RWPE2 (cell line): ENCODE measurements at regions not wholly inside any gene's neighbourhood (a gene's known extent, or its start where the extent isn't known, plus 50 kb on each side); places are given as distances from the start of the nearest gene placed in this dataset.

Experiments used
- ATAC-seq: fragments of 200-7000 bp; cut with Tn5 transposase; 3 replicates; pipeline ENCODE4 v1.9.1; 2021; ENCODE audit warnings: low read depth
- DNase-seq: peaks from one replicate; pipeline ENCODE4 v3.0.0-alpha.2; 2020; ENCODE audit warnings: low spot score
- H3K27ac ChIP-seq: fragments of 450-650 bp; 2 replicates; pipeline ENCODE4 v1.5.1; 2017; ENCODE audit warnings: mild to moderate bottlenecking; ENCODE audit not compliant: poor library complexity, severe bottlenecking
- H3K27me3 ChIP-seq: fragments of 250-450 bp; sonication (Bioruptor Pico); 2 replicates; pipeline ENCODE4 v1.5.1; 2021; ENCODE audit warnings: mild to moderate bottlenecking, moderate library complexity; ENCODE audit not compliant: insufficient read depth, poor library complexity, severe bottlenecking
- H3K36me3 ChIP-seq: fragments of 250-450 bp; sonication (Bioruptor Pico); 2 replicates; pipeline ENCODE4 v1.5.1; 2020; ENCODE audit warnings: low read depth, mild to moderate bottlenecking, moderate library complexity
- H3K4me1 ChIP-seq: fragments of 250-450 bp; sonication (Bioruptor Pico); 2 replicates; pipeline ENCODE4 v1.5.1; 2021; ENCODE audit warnings: mild to moderate bottlenecking, moderate library complexity; ENCODE audit not compliant: insufficient read depth, poor library complexity, severe bottlenecking
- H3K4me3 ChIP-seq: fragments of 250-450 bp; sonication (Bioruptor Pico); 2 replicates; pipeline ENCODE4 v1.5.1; 2021; ENCODE audit warnings: mild to moderate bottlenecking, moderate library complexity; ENCODE audit not compliant: severe bottlenecking
- H3K9me3 ChIP-seq: fragments of 250-450 bp; sonication (Bioruptor Pico); 2 replicates; pipeline ENCODE4 v1.5.1; 2021; ENCODE audit warnings: mild to moderate bottlenecking, moderate library complexity; ENCODE audit not compliant: severe bottlenecking
- TF ChIP-seq, protein P1 (sequence below): fragments of 450-650 bp; IDR thresholded peaks from one replicate; pipeline ENCODE4 v1.5.1; 2017; ENCODE audit warnings: mild to moderate bottlenecking, moderate library complexity; ENCODE audit not compliant: poor library complexity, severe bottlenecking

DNA sequence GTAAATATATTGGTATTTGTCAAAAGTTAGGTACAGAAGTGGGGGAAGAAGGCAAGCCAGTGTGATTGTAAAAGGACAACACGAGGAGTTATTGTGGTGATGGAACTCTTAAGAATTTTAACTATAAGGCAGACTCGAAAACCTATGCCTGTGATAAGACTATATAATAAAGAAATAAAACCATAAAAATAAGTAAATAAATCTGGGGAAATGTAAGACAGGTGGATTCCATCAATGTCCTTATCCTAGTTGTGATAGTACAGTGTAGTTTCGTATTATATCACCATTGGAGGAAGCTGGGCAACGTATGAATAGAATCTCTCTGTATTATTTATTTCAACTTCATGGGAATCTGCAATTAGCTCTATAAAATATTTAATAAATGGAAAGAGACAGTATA is 395.7 kb downstream of the CDC14C start:
- Histone ChIP-seq H3K27ac (no peak overlapping the region), H3K27me3 (peaks cover 27% of the 10 kb centered on the region), H3K4me3 (no peak overlapping the region), H3K4me1 (no peaks in the 10 kb centered on the region), H3K36me3 (no peaks in the 10 kb centered on the region), H3K9me3 (no peaks in the 10 kb centered on the region)
- DNase-seq (no peak), ATAC-seq (no peak)
- TF ChIP-seq, protein P1, sequence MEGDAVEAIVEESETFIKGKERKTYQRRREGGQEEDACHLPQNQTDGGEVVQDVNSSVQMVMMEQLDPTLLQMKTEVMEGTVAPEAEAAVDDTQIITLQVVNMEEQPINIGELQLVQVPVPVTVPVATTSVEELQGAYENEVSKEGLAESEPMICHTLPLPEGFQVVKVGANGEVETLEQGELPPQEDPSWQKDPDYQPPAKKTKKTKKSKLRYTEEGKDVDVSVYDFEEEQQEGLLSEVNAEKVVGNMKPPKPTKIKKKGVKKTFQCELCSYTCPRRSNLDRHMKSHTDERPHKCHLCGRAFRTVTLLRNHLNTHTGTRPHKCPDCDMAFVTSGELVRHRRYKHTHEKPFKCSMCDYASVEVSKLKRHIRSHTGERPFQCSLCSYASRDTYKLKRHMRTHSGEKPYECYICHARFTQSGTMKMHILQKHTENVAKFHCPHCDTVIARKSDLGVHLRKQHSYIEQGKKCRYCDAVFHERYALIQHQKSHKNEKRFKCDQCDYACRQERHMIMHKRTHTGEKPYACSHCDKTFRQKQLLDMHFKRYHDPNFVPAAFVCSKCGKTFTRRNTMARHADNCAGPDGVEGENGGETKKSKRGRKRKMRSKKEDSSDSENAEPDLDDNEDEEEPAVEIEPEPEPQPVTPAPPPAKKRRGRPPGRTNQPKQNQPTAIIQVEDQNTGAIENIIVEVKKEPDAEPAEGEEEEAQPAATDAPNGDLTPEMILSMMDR = no peak

DNA sequence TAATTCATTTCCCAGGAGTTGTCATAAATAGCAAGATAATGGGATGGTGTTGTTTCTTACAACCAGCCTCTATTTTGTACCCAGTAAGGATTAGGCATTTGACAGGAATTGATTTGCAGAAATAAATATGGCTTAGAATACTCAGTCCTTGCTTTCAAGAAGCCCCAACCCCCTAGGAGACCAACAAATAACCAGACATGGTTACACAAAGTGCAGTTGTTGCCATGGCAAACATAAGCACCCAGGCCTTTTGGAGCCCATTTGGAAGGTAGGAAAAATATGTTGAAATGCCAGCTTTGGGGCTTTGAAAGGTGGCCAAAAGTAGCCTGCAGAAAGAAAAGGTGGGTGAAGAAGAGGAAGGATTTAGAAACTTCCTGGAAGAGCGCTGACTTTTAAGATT is 397.5 kb downstream of the CDC14C start:
- Histone ChIP-seq H3K27me3 (peaks cover 18% of the 10 kb centered on the region), H3K4me3 (no peak overlapping the region), H3K9me3 (no peaks in the 10 kb centered on the region), H3K27ac (no peak overlapping the region), H3K36me3 (no peaks in the 10 kb centered on the region), H3K4me1 (no peaks in the 10 kb centered on the region)
- DNase-seq (no peak), ATAC-seq (no peak)
- TF ChIP-seq, protein P1 = no peak

DNA sequence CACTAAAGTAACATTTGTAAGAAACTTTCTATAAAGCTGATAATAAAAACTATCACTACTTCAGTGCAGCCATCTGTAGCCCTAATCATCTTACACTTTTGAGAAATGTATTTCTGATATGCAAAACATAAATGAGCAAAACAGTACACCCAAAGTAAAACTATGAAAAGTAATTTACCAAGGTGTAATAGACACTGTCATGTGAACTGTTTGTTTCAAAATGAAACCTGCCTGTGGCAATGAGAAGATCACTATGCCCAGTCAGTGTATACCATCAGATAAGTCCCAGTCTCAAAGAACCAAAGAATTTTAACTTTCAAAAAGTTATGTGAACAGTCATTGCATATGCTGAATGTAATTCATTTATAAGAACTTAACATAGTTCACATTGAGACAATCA is 398.1 kb downstream of the CDC14C start:
- DNase-seq (no peak), ATAC-seq (no peak)
- H3K27ac ChIP-seq = no peak overlapping the region
- no peaks in the 10 kb centered on the region for H3K9me3 ChIP-seq
- H3K4me3 ChIP-seq = no peak overlapping the region
- H3K27me3 ChIP-seq = peaks cover 13% of the 10 kb centered on the region
- no peaks in the 10 kb centered on the region for H3K4me1 ChIP-seq
- H3K36me3 ChIP-seq = no peaks in the 10 kb centered on the region
- TF ChIP-seq, protein P1 = no peak

DNA sequence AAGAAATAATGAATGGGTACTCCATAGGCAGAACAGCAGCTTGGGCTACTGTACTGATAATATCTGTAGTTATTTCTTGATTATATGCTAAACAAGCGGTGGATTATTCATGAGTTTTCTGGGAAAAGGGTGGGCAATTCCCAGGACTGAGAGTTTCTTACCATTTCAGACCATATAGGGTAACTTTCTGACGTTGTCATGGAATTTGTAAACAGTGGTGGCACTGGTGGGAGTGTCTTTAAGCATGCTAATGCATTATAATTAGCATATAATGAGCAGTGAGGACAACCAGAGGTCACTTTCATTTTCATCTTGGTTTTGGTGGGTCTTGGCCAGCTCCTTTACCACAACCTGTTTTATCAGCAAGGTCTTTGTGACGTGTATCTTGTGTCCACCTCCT is 399.7 kb downstream of the CDC14C start:
- Histone ChIP-seq H3K27me3 (peaks cover 10% of the 10 kb centered on the region), H3K4me1 (no peaks in the 10 kb centered on the region), H3K36me3 (no peaks in the 10 kb centered on the region), H3K27ac (no peak overlapping the region), H3K9me3 (no peaks in the 10 kb centered on the region), H3K4me3 (no peak overlapping the region)
- DNase-seq (no peak), ATAC-seq (no peak)
- TF ChIP-seq, protein P1 = no peak

DNA sequence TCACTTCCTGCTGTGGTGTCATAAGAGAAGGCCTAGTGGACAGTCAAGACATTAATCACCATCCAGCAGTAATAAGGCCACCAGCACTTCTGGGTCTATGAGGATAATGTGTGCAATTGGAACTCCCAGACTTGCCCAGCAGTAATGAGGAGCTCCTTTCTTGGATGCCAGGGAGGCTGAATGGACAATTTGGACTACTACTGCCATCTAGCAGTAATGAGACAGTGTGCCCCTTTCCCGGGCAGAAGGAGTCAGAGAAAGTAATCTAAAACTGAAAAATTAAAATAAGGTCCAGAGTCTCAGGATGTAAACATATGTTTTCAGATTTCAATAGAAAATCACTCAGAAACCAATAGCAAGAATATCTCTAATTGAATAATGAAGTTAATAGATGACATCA is 400.4 kb downstream of the CDC14C start:
- DNase-seq (no peak), ATAC-seq (peak; percentile 72)
- H3K36me3 ChIP-seq = no peaks in the 10 kb centered on the region
- no peak overlapping the region for H3K4me3 ChIP-seq
- H3K27me3 ChIP-seq = peaks cover 10% of the 10 kb centered on the region
- TF ChIP-seq, protein P1 = peak; percentile 56
- H3K4me1 ChIP-seq = no peaks in the 10 kb centered on the region
- H3K27ac ChIP-seq = no peak overlapping the region
- H3K9me3 ChIP-seq = no peaks in the 10 kb centered on the region
